ENCODE measurements at regions not wholly inside any gene's neighbourhood (a gene's known extent, or its start where the extent isn't known, plus 50 kb on each side); places are given as distances from the start of the nearest gene placed in this dataset.

- Histone ChIP-seq H3K4me3 (replicated peaks; ENCODE audit: insufficient read depth, low read length) (no peak overlapping the region), H3K27me3 (ENCODE audit: insufficient read depth, poor library complexity, severe bottlenecking) (no peaks in the 10 kb centered on the region), H3K27ac (replicated peaks) (no peak overlapping the region)
- no peak for TF ChIP-seq GABPA (IDR thresholded peaks at IDR 0.05; ENCODE audit: low read depth)
- TF ChIP-seq REST (IDR thresholded peaks at IDR 0.05; ENCODE audit: insufficient replicate concordance, low read depth): no peak
- no peak for TF ChIP-seq CTCF (IDR thresholded peaks at IDR 0.05; ENCODE audit: insufficient read depth, low read length)
- no peak for TF ChIP-seq POLR2AphosphoS5 (IDR thresholded peaks at IDR 0.05; ENCODE audit: low read depth)
- no peak for TF ChIP-seq SPI1 (IDR thresholded peaks at IDR 0.05; ENCODE audit: borderline replicate concordance, low read depth)
- DNase-seq (ENCODE audit: low read depth in 1 of 2, low spot score in 1 of 2): no peak
These were observed 214.2 kb upstream of the GPRIN3 start for GRCh38 chr4:89521826-89522225.

DNA sequence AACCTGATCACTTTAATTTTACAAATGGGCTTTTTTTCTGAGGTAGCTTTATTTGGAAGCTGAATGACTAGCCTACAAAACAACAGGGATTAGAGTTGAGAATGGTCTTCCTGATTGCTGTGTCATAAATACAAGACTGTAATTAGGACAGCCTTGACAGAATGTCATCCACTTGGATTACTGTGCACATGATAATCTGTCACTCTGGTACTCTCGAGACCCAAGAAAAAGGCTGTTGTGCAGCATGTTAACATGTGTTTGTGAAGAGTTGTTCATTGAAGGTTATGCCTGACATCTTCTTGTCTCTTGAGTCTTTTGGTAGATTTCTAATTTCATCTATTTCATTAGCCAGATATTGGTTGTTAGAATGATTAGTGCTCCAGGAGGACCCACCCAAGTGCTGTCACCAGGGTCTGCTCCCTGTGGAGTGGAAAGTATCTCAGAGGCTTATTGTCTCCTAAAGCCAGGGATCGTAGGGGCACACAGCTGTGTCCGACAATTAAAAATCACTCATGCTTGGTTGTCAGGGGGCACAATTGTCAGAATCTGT, 212.2 kb upstream of the GPRIN3 start:
- TF ChIP-seq CTCF (IDR thresholded peaks at IDR 0.05; ENCODE audit: insufficient read depth, low read length) (no peak), GABPA (IDR thresholded peaks at IDR 0.05; ENCODE audit: low read depth) (no peak), SPI1 (IDR thresholded peaks at IDR 0.05; ENCODE audit: borderline replicate concordance, low read depth) (no peak), POLR2AphosphoS5 (IDR thresholded peaks at IDR 0.05; ENCODE audit: low read depth) (no peak), REST (IDR thresholded peaks at IDR 0.05; ENCODE audit: insufficient replicate concordance, low read depth) (no peak)
- Histone ChIP-seq H3K27ac (replicated peaks) (no peak overlapping the region), H3K27me3 (ENCODE audit: insufficient read depth, poor library complexity, severe bottlenecking) (no peaks in the 10 kb centered on the region), H3K4me3 (replicated peaks; ENCODE audit: insufficient read depth, low read length) (no peak overlapping the region)
- DNase-seq (ENCODE audit: low read depth in 1 of 2, low spot score in 1 of 2): no peak

DNA sequence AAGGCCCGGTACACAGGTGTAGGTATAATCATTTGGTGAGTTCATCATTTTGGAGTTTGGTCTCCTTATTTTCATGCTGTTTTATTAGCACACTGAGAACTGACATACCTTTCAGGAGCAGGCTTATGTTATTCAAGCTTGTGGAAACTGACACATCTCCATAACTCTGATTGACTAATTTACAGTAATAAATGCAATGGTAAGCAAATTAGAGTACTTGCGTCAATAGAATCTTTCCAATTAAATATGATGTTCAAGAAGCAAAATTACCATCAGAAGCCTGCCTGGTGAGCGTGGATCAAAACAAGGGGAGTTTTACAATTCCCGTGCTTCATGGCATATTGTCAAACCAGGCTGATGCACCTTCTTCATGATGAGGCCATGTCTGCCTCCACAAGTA, 210.7 kb upstream of the GPRIN3 start:
- Histone ChIP-seq H3K27ac (replicated peaks) (no peak overlapping the region), H3K27me3 (ENCODE audit: insufficient read depth, poor library complexity, severe bottlenecking) (no peaks in the 10 kb centered on the region), H3K4me3 (replicated peaks; ENCODE audit: insufficient read depth, low read length) (no peak overlapping the region)
- TF ChIP-seq REST (IDR thresholded peaks at IDR 0.05; ENCODE audit: insufficient replicate concordance, low read depth): no peak
- no peak for TF ChIP-seq POLR2AphosphoS5 (IDR thresholded peaks at IDR 0.05; ENCODE audit: low read depth)
- TF ChIP-seq SPI1 (IDR thresholded peaks at IDR 0.05; ENCODE audit: borderline replicate concordance, low read depth): no peak
- TF ChIP-seq GABPA (IDR thresholded peaks at IDR 0.05; ENCODE audit: low read depth): no peak
- TF ChIP-seq CTCF (IDR thresholded peaks at IDR 0.05; ENCODE audit: insufficient read depth, low read length): no peak
- no peak for DNase-seq (ENCODE audit: low read depth in 1 of 2, low spot score in 1 of 2)

Data from HL-60 (cell line).